ENCODE measurements at regions not wholly inside any gene's neighbourhood (a gene's known extent, or its start where the extent isn't known, plus 50 kb on each side); places are given as distances from the start of the nearest gene placed in this dataset.

DNA sequence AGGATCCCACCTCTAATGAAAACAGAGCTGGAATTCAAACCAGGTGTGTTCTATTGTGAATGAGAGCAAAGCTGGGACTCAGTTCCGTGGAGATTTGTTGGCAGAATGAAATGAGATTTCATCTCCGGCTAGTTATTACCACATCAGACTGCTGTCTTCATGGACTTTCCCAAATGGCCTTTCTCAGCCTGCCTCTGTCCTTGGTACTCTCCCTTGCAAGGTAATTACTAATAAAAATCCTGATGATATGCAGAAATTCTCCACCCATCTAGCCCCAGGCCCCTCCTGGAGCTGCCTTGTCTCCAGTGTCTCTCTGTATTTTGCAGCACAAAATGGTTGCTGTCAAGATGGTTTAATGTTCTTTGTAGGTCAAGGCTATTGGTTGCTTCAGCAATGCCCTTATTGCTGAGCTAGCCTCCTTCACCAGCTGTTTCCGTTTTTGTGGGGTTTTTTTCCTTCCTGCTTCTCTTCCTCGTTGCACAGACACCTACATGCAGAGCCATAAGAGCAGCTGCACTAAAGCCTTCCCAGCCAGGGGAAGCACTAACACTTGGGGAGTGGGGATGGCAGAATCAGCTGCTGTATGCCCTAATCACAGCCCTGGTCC, 185.0 kb upstream of the GHITM start:
- DNase-seq: no peak

DNA sequence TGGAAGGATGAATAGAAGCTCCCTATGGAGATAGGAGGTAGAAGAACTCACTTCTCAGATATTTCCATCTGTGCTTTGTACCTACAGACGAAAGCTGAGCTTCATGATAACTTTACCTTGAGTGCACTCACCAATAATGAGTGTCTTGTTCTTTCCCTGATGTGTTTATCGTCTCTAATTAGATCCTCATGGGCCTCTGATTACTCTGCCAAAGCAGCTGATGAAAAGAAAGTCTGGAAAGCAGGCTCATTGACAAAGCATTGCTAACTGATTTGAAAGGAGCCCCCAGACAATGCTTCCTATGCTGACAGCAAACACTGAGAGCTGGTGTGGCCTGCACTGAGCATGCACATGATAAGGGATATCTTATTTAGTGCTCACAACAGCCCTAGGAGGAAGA, 183.9 kb upstream of the GHITM start:
- no peak for DNase-seq

DNA sequence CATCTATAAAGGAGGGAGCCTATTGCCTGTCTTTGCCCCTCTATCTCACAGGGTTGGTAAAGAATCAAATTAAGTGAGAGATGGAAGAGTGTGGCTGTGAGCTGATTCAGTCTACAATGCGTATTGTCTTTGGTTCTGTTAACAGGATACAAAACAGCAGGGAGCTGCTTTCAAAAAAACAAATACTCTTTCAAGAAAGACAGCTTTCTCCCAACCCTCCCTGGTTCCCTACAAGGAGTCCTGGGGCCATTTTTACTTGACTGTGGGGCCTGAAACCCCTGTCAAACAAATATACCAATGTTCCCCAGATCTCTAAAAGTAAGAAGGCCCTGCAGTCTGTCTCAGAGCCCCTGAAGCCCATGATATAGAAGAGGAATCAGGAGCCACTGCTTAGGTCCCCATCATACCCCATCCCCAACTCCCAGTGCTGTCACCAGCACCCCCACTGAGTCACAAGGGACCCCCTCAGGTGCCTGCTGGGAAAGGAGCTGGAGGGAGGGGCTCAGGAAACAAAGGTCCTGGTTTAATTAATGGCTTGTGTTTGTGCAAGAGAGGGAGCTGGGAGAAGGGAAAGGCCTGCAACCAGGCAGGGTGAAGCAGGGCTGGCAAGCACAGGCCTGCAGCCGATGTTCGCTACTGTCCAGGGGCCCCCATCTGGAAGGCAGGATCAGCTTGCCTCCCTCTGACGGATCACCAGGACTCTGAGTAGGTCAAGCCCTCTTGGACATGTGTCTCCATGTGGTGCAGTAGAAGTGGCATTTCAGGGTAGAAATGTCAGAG, 182.0 kb upstream of the GHITM start:
- no peak for DNase-seq

DNA sequence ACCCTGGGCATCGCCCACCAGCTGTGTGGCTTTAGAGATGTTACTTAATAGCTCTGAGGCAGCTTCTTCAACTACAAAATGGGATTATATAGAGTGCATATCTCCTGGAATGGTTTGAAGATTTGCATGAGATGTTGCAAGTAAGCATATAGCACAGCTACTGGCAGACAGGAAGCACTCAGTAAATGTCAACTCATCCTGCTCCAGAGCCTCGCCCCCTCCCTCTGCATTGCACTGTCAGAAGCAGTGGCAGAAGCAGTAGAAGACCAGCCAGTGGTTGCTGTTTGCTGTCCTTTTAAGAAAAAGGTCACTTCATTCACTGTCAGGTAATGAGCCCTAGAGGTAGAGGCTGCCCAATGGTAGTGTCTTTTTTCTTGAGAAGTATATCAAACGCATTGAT, 180.0 kb upstream of the GHITM start:
- no peak for DNase-seq

GRCh38 chr10:83960125-83960524, 179.2 kb upstream of the GHITM start:
- DNase-seq: no peak

- DNase-seq: peak; percentile 17
Measured at GRCh38 chr10:83961620-83962019, 177.7 kb upstream of the GHITM start.

DNA sequence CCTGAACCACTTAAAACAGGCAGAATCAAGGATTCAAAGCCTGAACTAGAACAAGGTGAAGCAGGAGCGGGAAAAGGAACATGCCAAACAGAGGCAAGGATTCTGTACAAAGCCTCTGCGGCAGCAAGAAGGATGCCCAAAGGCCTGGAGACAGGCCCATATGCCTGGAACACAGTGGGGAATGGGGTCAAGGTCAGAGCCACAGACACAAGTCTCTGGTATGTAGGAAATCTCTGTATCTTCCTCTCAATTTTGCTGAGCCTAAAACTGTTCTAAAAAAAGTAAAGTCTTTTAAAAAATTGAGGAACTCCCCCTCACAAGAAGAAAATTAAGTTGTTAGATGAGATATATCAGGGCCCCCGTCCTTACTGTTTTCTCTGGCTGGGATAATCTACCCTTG, 175.9 kb upstream of the GHITM start:
- no peak for DNase-seq

- DNase-seq: no peak
Measured at GRCh38 chr10:83965473-83965872, 173.8 kb upstream of the GHITM start.

DNA sequence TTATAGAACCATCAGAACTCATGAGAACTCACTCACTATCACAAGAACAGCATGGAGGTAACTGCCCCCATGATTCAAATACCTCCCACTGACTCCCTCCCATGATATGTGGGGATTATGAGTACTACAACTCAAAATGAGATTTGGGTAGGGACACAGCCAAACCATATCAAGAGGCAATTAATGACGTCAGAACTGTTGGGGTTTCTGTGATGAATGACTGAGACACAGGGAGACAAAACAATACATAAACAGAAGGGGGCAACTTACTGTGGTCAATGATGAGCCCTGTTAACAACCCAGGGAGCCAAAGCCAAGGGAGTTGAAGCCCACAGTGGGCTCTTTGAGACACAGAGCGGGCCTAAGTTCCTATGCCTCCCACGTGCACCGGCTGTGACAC, 171.3 kb upstream of the GHITM start:
- no peak for DNase-seq

- DNase-seq: no peak
Measured at GRCh38 chr10:83978681-83979383, 160.5 kb upstream of the GHITM start.

GRCh38 chr10:83982812-83983211, 156.5 kb upstream of the GHITM start:
- no peak for DNase-seq

DNA sequence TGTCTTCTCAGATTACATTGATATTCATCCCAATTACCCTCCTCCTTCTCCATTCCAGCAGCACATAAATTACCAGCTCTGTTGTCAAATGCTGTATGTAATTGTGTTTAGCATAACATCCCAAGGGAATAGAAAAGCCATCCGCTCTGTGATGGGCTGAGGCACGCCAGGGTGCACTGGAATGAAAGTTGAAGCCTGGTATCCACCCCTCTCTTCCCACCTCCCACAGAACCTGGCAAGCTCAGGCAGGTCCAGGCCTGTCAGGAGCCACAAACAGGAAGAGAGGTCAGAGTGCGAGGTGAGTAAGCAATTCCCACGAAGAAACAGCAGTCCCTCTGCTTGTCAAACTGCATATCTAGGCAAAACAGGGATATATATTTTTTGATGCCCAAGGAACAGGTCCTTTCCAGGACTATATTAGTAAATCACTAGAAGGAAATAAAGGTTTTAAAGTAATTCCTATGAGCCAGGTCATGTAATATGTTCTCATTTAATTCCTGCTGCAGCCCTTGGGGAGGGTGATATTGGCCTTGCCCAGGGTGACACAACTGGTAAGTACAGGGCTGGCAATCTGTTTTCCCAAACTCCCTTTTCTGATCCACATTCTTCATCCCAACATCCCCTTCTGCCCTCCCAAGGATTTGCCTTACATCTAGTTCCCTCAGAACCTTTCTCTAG, 155.6 kb upstream of the GHITM start:
- DNase-seq: no peak

GRCh38 chr10:83984256-83984640, 155.1 kb upstream of the GHITM start:
- no peak for DNase-seq

DNA sequence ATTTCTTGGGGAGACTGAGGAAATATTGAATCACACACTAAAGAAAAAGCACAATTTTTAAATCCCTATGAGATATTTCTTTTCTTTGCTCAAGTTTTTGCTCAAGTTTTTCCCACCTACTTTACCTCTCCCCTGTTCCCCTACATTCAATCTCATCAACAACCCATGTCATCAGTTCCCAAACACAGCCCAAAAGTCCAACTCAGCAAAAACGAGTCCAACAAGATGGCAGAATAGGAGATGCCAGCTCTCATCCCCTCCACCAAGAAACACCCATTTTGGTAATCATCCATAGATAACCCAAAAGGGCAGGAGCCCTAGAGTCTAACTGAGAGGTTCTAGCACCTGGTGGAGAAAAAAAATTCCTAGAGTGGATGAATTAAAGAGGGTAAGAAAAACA, 152.5 kb upstream of the GHITM start:
- no peak for DNase-seq

- DNase-seq: no peak
Measured at GRCh38 chr10:83987216-83987615, 152.1 kb upstream of the GHITM start.

DNA sequence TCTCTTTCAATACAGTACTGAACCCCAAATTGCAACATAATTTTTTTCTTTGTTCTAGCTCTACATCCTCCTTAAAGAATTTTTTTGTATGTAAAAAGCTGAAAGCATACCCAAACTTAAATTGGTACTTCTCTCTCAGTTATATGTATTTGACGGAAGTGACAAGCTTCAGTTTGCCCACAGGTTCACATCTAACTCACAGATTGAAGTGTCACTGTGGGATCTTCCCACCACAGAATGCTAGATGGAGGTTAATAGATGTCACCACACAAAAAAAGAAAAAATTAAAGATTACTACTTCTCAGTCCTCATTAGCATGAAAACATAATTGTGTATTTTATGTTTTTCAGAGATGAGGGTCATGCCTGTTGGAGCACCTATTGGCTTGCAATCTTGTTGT, 150.9 kb upstream of the GHITM start:
- no peak for DNase-seq

- no peak for DNase-seq
Measured at GRCh38 chr10:83990126-83990525, 149.2 kb upstream of the GHITM start.

- peak; percentile 8 for DNase-seq
Measured at GRCh38 chr10:83991986-83992753, 147.1 kb upstream of the GHITM start.

GRCh38 chr10:83994325-83994724, 145.0 kb upstream of the GHITM start:
- DNase-seq: no peak

DNA sequence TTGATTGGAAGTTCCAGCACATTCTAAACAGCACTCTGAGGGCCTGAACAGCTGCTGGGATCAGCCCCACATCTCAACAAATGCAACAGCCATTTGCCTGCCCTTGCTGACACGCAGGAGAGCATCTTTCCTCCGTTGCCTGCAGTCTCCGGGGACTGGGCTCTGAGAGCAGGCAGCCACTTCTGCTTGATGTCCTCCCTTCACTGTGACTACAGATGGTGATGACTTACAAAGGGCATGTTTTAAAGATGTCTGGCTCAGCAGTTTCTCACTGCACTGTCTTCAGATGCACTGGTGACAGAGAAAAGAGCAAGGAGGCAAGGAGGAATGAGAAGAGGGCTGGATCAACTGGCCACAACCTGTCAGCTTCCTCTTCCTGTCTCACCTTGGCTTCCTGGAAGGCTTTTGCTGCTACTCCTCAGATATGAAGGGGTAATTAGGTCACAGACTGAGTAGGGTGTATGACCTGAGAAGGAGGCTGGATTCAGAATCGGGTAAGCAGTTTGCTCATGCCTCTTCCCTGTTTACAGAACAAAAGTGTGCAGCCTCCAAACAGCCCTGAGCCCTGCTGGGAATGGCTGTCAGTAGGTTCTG, 143.5 kb upstream of the GHITM start:
- no peak for DNase-seq

DNA sequence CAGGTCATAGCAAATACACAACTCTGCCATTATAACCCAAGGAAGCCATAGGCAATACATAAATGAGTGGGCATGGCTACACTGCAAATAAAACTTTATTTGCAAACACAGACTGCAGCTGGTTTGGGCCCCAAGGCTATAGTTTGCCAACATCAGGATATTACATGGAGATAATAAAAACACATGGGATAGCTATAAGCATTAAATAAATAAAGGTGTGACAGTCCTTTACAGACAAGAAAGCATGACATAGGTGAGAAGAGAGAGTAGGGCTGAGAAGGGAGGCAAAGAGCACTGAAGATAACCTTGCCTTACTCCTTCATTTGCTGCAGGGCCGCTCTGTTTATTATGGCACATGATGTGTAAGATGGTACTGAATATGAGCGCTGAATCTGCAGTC, 135.1 kb upstream of the GHITM start:
- no peak for DNase-seq

DNA sequence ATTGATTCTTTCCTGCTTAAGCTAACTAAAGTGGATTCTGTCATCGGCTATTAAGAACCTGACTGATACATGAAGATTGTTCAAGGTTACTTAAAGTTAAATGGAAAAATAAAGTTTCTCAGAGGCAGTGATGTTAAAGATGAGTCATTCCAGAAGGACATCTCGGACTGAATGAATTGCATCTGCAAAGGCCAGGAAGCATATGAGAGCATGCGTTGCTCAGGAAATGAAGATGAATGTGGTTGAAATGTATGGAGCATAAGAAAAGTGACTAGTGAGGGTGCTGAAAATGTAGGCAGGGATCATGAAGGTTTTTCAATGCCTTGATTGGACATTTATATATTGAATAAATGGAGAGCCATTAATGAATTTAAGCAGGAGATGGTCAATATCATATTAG, 133.9 kb upstream of the GHITM start:
- DNase-seq: no peak

DNA sequence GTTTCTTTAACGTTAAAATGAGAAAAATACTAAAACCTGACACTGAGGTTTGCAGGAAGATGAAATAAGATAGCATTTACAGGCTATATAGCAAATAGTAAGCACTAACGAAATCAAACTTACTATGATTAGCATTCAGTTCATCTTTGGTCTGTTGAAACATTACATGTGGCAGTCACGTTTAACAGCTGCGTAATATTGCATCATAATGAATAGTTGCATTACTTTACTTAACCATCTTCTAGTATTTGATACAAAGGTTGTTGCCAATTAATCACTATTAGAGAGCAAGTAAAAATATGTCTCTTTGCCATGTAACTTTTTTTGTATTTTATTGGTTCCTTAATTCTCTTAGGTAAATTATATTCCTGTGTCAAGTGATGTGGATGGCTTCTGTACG, 131.8 kb upstream of the GHITM start:
- no peak for DNase-seq

Measured in DMS 273 treated with DMSO at 0.1 percent for 48 hours (cell line).